IgD-negative memory B cell (primary cell): ENCODE measurements at regions not wholly inside any gene's neighbourhood (a gene's known extent, or its start where the extent isn't known, plus 50 kb on each side); places are given as distances from the start of the nearest gene placed in this dataset.

Experiments
- H3K27ac Mint-ChIP-seq, 3 donors: one replicate each; pipeline ENCODE4 v1.8.0; 2020 to 2022; ENCODE audit warnings: mild to moderate bottlenecking in 3 of 3, mixed read lengths in 3 of 3, moderate library complexity in 1 of 3
- H3K27me3 Mint-ChIP-seq: one replicate; pipeline ENCODE4 v1.8.0; 2021; ENCODE audit warnings: mixed read lengths
- H3K36me3 Mint-ChIP-seq: one replicate; pipeline ENCODE4 v1.8.0; 2020; ENCODE audit warnings: mild to moderate bottlenecking, mixed read lengths
- H3K4me1 Mint-ChIP-seq, 3 donors: one replicate each; pipeline ENCODE4 v1.8.0; 2020 to 2022; ENCODE audit warnings: mixed read lengths in 3 of 3, mild to moderate bottlenecking in 1 of 3
- H3K4me3 Mint-ChIP-seq, 4 donors: one replicate each; pipeline ENCODE4 v1.8.0; 2020 to 2022; ENCODE audit warnings: mild to moderate bottlenecking in 4 of 4, mixed read lengths in 4 of 4, moderate library complexity in 3 of 4
- H3K9me3 Mint-ChIP-seq, 3 donors: one replicate each; pipeline ENCODE4 v1.8.0; 2020 to 2021; ENCODE audit warnings: mixed read lengths in 3 of 3, mild to moderate bottlenecking in 1 of 3

GRCh38 chr9:135037521-135038250 lies 49.8 kb upstream of the OLFM1 start:
- H3K27me3 Mint-ChIP-seq: peaks cover 4% of the 10 kb centered on the region
- peaks cover 1% of the 10 kb centered on the region for H3K36me3 Mint-ChIP-seq
- no peaks in the 10 kb centered on the region for H3K4me1 Mint-ChIP-seq
- H3K4me3 Mint-ChIP-seq: no peak overlapping the region
- H3K27ac Mint-ChIP-seq: peak overlapping the region in 1 of 3 donors; percentile 81
- no peaks in the 10 kb centered on the region for H3K9me3 Mint-ChIP-seq
